OCI-LY1 (cell line): ENCODE measurements at regions not wholly inside any gene's neighbourhood (a gene's known extent, or its start where the extent isn't known, plus 50 kb on each side); places are given as distances from the start of the nearest gene placed in this dataset.
"Not testable (repeated sequence)": the region's sequence is repeated elsewhere in the genome, so short reads cannot be mapped to it uniquely, and the experiment has no call there.

Experiments used
- H2AFZ ChIP-seq: fragments of 200-600 bp; sonication (generic), shearing (Covaris generic); 2 replicates; pipeline ENCODE4 v1.6.0; 2014; ENCODE audit warnings: antibody characterized with exemption, mild to moderate bottlenecking, low read length
- H3F3A ChIP-seq: fragments of 200-600 bp; sonication (generic), shearing (Covaris generic); 2 replicates; pipeline ENCODE4 v1.6.0; 2014; ENCODE audit warnings: mild to moderate bottlenecking, antibody characterized with exemption, low read length, moderate library complexity; ENCODE audit not compliant: insufficient read depth
- H3K27ac ChIP-seq: fragments of 200-600 bp; sonication (generic); 2 replicates; pipeline ENCODE4 v1.5.1; 2014; ENCODE audit warnings: low read length, mixed run types, mild to moderate bottlenecking, low read depth; ENCODE audit not compliant: poor library complexity, severe bottlenecking
- H3K27me3 ChIP-seq: fragments of 200-600 bp; sonication (generic); 2 replicates; pipeline ENCODE4 v1.6.0; 2014; ENCODE audit warnings: antibody characterized with exemption, mild to moderate bottlenecking, low read length, moderate library complexity; ENCODE audit not compliant: insufficient read depth
- H3K36me3 ChIP-seq: fragments of 200-600 bp; sonication (generic); 2 replicates; pipeline ENCODE4 v1.6.1; 2014; ENCODE audit warnings: mild to moderate bottlenecking, antibody characterized with exemption, low read length, moderate library complexity, mixed read lengths; ENCODE audit not compliant: insufficient read depth
- H3K4me1 ChIP-seq: fragments of 200-600 bp; sonication (generic); 2 replicates; pipeline ENCODE4 v1.5.1; 2014; ENCODE audit warnings: mild to moderate bottlenecking, low read length, moderate library complexity; ENCODE audit not compliant: insufficient read depth, severe bottlenecking
- H3K4me2 ChIP-seq: fragments of 200-600 bp; sonication (generic), shearing (Covaris generic); 2 replicates; pipeline ENCODE4 v1.6.1; 2014; ENCODE audit warnings: low read length
- H3K4me3 ChIP-seq: fragments of 200-600 bp; sonication (generic); 2 replicates; pipeline ENCODE4 v1.5.1; 2014; ENCODE audit warnings: low read length, low read depth, mild to moderate bottlenecking, mixed read lengths; ENCODE audit not compliant: poor library complexity, severe bottlenecking
- H3K79me2 ChIP-seq: fragments of 200-600 bp; shearing (Covaris generic); 2 replicates; pipeline ENCODE4 v1.6.1; 2016; ENCODE audit warnings: mixed run types, low read length, mixed read lengths; ENCODE audit not compliant: insufficient read depth
- H3K9ac ChIP-seq: fragments of 200-600 bp; sonication (generic), shearing (Covaris generic); 2 replicates; pipeline ENCODE4 v1.6.1; 2014; ENCODE audit warnings: mild to moderate bottlenecking, low read length, mixed read lengths
- H3K9me2 ChIP-seq: fragments of 200-600 bp; sonication (generic), shearing (Covaris generic); 2 replicates; pipeline ENCODE4 v1.6.1; 2014; ENCODE audit warnings: low read depth, mild to moderate bottlenecking, low read length, mixed read lengths
- H3K9me3 ChIP-seq: fragments of 200-600 bp; shearing (Covaris generic); 2 replicates; pipeline ENCODE4 v1.6.1; 2014; ENCODE audit warnings: low read length, mixed read lengths
- H4K20me1 ChIP-seq: fragments of 200-600 bp; sonication (generic), shearing (Covaris generic); 2 replicates; pipeline ENCODE4 v1.6.0; 2016; ENCODE audit warnings: mild to moderate bottlenecking, low read length; ENCODE audit not compliant: insufficient read depth
- EZH2 ChIP-seq: fragments of 200-600 bp; sonication (generic), shearing (Covaris generic); IDR thresholded peaks from 2 replicates; pipeline ENCODE4 v1.8.0; 2017; ENCODE audit warnings: borderline replicate concordance, mixed run types, mild to moderate bottlenecking, antibody characterized with exemption, low read length, moderate library complexity, mixed read lengths
- TF ChIP-seq, protein P1 (sequence below): fragments of 200-600 bp; sonication (generic), shearing (Covaris generic); IDR thresholded peaks from 2 replicates; pipeline ENCODE4 v1.5.1; 2017; ENCODE audit warnings: mild to moderate bottlenecking, antibody characterized with exemption, low read length, moderate library complexity, mixed read lengths

DNA sequence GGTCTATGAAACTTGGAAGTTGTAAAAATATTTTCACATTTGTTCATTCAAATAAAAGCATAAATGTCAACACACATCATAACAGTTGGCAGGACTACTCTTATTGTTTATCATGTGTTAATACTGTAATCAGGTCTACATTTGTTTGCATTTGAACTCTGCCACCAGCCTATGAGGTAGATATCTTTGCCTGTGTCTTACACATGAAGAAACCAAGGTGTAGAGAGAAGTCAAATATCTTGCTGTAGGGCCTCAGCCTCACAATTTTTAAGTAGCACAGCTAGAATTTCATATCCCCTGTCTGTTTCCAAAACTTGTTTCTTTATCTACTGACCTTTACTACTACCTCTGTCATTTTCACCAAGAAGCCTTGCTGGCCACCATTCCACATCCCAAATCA, 161.9 kb downstream of the ZIC4 start:
- Histone ChIP-seq H3F3A (no peaks in the 10 kb centered on the region), H3K27ac (no peak overlapping the region), H3K4me2 (no peak overlapping the region), H3K9ac (no peak overlapping the region), H3K4me3 (no peak overlapping the region), H3K27me3 (no peaks in the 10 kb centered on the region), H3K79me2 (no peaks in the 10 kb centered on the region), H4K20me1 (no peaks in the 10 kb centered on the region), H3K9me3 (no peaks in the 10 kb centered on the region), H3K4me1 (no peaks in the 10 kb centered on the region), H3K36me3 (no peaks in the 10 kb centered on the region), H2AFZ (no peak overlapping the region), H3K9me2 (no peaks in the 10 kb centered on the region)
- TF ChIP-seq EZH2, result no peak
- TF ChIP-seq, protein P1, sequence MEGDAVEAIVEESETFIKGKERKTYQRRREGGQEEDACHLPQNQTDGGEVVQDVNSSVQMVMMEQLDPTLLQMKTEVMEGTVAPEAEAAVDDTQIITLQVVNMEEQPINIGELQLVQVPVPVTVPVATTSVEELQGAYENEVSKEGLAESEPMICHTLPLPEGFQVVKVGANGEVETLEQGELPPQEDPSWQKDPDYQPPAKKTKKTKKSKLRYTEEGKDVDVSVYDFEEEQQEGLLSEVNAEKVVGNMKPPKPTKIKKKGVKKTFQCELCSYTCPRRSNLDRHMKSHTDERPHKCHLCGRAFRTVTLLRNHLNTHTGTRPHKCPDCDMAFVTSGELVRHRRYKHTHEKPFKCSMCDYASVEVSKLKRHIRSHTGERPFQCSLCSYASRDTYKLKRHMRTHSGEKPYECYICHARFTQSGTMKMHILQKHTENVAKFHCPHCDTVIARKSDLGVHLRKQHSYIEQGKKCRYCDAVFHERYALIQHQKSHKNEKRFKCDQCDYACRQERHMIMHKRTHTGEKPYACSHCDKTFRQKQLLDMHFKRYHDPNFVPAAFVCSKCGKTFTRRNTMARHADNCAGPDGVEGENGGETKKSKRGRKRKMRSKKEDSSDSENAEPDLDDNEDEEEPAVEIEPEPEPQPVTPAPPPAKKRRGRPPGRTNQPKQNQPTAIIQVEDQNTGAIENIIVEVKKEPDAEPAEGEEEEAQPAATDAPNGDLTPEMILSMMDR, result no peak

DNA sequence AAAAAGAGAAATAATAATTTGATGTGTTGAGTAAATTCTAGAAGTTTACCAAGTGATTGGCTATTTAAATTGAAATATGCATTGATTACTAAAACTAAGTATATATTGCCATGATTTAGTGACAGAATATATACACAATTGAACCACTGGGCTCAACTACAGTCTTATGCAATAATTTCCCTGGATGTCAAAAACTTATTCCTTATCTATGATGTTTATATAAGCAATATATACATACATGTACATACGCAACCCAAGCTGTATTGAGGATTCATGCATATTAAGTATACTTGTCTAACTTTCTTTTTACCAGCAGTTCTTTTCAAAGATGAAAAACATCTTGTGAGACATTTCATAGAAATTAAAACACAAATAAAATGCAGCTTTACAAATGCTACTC, 165.8 kb downstream of the ZIC4 start:
- TF ChIP-seq EZH2, result no peak
- TF ChIP-seq, protein P1, result no peak
- no peaks in the 10 kb centered on the region for H3K4me1 ChIP-seq
- no peaks in the 10 kb centered on the region for H4K20me1 ChIP-seq
- H3K27ac ChIP-seq, result no peak overlapping the region
- no peaks in the 10 kb centered on the region for H3F3A ChIP-seq
- no peak overlapping the region for H3K9ac ChIP-seq
- no peak overlapping the region for H3K4me2 ChIP-seq
- H3K4me3 ChIP-seq, result no peak overlapping the region
- no peaks in the 10 kb centered on the region for H3K9me2 ChIP-seq
- no peaks in the 10 kb centered on the region for H3K27me3 ChIP-seq
- no peak overlapping the region for H2AFZ ChIP-seq
- no peaks in the 10 kb centered on the region for H3K9me3 ChIP-seq
- H3K79me2 ChIP-seq, result no peaks in the 10 kb centered on the region
- no peaks in the 10 kb centered on the region for H3K36me3 ChIP-seq

DNA sequence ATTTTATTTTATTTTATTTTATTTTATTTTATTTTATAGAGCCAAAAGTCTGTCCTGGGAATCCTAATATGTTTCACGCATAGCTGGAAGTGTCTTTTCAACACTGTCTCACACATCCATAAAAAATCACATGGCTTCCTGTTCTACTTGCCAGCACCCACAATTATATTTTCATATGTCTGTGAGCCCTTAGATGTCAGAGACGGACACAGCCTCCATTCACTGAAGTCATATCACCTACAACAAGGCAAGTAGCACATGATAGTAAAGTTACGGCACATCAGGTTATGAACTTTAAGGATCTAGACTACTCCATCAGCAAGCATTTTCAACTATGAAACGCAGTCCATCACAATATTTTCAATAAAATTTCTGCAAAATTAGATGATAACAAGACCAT, 168.4 kb downstream of the ZIC4 start:
- Histone ChIP-seq H3F3A (no peaks in the 10 kb centered on the region), H3K4me3 (no peak overlapping the region), H3K79me2 (no peaks in the 10 kb centered on the region), H3K36me3 (no peaks in the 10 kb centered on the region), H2AFZ (no peak overlapping the region), H3K27ac (no peak overlapping the region), H3K4me2 (no peak overlapping the region), H3K27me3 (no peaks in the 10 kb centered on the region), H4K20me1 (no peaks in the 10 kb centered on the region), H3K4me1 (no peaks in the 10 kb centered on the region), H3K9ac (no peak overlapping the region), H3K9me3 (no peaks in the 10 kb centered on the region), H3K9me2 (no peaks in the 10 kb centered on the region)
- TF ChIP-seq, protein P1, result no peak
- TF ChIP-seq EZH2, result no peak

DNA sequence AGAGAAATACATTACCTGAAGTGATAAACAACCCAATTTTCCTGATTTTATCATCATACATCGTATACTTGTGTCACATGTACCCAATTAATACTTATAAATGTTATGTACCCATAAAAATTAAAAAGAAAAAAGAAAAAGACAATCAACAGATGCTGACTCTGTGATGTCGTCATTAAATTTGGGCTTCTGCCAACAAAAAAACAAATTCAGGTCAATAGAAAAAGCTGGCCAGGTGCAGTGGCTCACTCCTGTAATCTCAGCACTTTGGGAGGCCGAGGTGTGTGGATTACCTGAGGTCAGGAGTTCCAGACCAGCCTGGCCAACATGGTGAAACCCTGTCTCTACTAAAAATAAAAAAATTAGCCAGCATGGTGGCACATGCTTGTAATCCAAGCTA, 174.4 kb downstream of the ZIC4 start:
- not testable (repeated sequence) for H4K20me1 ChIP-seq, H3K9me3 ChIP-seq, H3K9me2 ChIP-seq, H3K27me3 ChIP-seq, H3F3A ChIP-seq, H3K4me3 ChIP-seq, H3K4me1 ChIP-seq, H3K79me2 ChIP-seq, H3K9ac ChIP-seq, H3K27ac ChIP-seq, H3K4me2 ChIP-seq, H3K36me3 ChIP-seq, H2AFZ ChIP-seq
